A673 (cell line): ENCODE measurements at regions not wholly inside any gene's neighbourhood (a gene's known extent, or its start where the extent isn't known, plus 50 kb on each side); places are given as distances from the start of the nearest gene placed in this dataset.

Experiments
- BruUV-seq: library from RNA; stranded (reverse); fragments of 400-500 nt; replicated peaks from 2 replicates; lab custom pipeline; 2021; lab: Mats Ljungman, UMichigan
- CTCF ChIA-PET: fragments of 300-600 bp; sonication (Branson Sonifier 250); formaldehyde crosslinking; loops from one replicate; lab custom pipeline; 2022; ENCODE audit warnings: antibody characterized with exemption; lab: Charles Lee
- POLR2A ChIA-PET: fragments of 300-600 bp; sonication (Branson Sonifier 250); formaldehyde crosslinking; loops from one replicate; lab custom pipeline; 2022; ENCODE audit warnings: antibody characterized with exemption; ENCODE audit not compliant: low non-redundant PET; lab: Charles Lee
- DNase-seq: peaks from one replicate; pipeline ENCODE4 v3.0.0-alpha.2; 2015; ENCODE audit warnings: low spot score
- H3K27ac ChIP-seq: fragments of 200-600 bp; sonication (generic); 2 replicates; pipeline ENCODE4 v1.5.1; 2016; ENCODE audit warnings: mixed run types, low read depth, mild to moderate bottlenecking, mixed read lengths, antibody characterized with exemption, low read length; ENCODE audit not compliant: poor library complexity, severe bottlenecking
- H3K27me3 ChIP-seq: fragments of 200-600 bp; sonication (generic); replicated peaks from 2 replicates; pipeline ENCODE4 v1.6.1; 2017; ENCODE audit warnings: mixed run types, low read depth, mild to moderate bottlenecking, mixed read lengths, antibody characterized with exemption, low read length; ENCODE audit not compliant: insufficient read depth, poor library complexity
- H3K36me3 ChIP-seq: fragments of 200-600 bp; sonication (generic); 2 replicates; pipeline ENCODE4 v1.6.1; 2016; ENCODE audit warnings: mixed run types, mild to moderate bottlenecking, mixed read lengths, antibody characterized with exemption, low read length; ENCODE audit not compliant: insufficient read depth, poor library complexity, severe bottlenecking
- H3K4me1 ChIP-seq: fragments of 200-600 bp; sonication (generic); 2 replicates; pipeline ENCODE4 v1.6.1; 2017; ENCODE audit warnings: mixed run types, mild to moderate bottlenecking, mixed read lengths, antibody characterized with exemption, low read length; ENCODE audit not compliant: insufficient read depth, poor library complexity, severe bottlenecking
- H3K4me3 ChIP-seq: fragments of 200-600 bp; sonication (generic); 2 replicates; pipeline ENCODE4 v1.5.1; 2016; ENCODE audit warnings: low read depth, mixed run types, mild to moderate bottlenecking, mixed read lengths, low read length; ENCODE audit not compliant: poor library complexity, severe bottlenecking
- H3K9me3 ChIP-seq: fragments of 200-600 bp; sonication (generic); 2 replicates; pipeline ENCODE4 v1.6.1; 2016; ENCODE audit warnings: mixed run types, low read depth, mild to moderate bottlenecking, mixed read lengths, antibody characterized with exemption, low read length; ENCODE audit not compliant: poor library complexity, severe bottlenecking
- EZH2 ChIP-seq: fragments of 200-600 bp; sonication (generic); IDR thresholded peaks from 2 replicates; pipeline ENCODE4 v1.6.1; 2017; ENCODE audit warnings: borderline replicate concordance, low read depth, mild to moderate bottlenecking, mixed read lengths, antibody characterized with exemption, low read length; ENCODE audit not compliant: poor library complexity, severe bottlenecking
- intact Hi-C: fragments of 100-400 bp; cut with micrococcal nuclease; formaldehyde crosslinking; loops from one replicate; pipeline ENCODE4 v1.10.0; 2022; ENCODE audit not compliant: unreplicated experiment
- TF ChIP-seq, protein P1 (sequence below): fragments of 300-800, 200-600 bp; sonication (generic); conservative IDR thresholded peaks from 2 replicates; pipeline ENCODE4 v1.5.1; 2017; ENCODE audit warnings: low read depth, mild to moderate bottlenecking, antibody characterized with exemption, low read length, moderate library complexity, mixed read lengths

DNA sequence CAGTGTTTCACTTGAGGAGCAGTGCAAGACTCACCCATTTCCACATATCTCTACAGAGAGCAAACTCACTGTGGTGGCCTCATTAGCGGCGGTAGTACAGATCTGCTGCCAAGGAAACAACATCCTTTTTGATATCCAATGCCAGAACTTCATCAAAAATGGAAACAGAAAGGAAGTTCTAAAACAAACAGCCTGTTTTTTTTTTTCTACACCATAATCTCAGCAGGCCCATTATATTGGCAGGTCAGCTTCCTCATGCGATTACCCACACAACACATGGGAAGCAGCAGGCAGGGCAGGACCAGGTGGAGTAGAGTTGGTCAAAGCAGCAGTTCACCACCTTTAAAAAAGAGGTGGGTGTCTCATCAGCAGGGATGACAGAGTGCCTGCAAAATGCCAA, 678.9 kb upstream of the CELF4 start:
- Histone ChIP-seq H3K4me1 (no peaks in the 10 kb centered on the region), H3K4me3 (no peak overlapping the region), H3K27ac (no peak overlapping the region), H3K9me3 (peaks cover 3% of the 10 kb centered on the region), H3K27me3 (no peaks in the 10 kb centered on the region), H3K36me3 (no peaks in the 10 kb centered on the region)
- intact Hi-C loops: no loop called here
- TF ChIP-seq, protein P1, sequence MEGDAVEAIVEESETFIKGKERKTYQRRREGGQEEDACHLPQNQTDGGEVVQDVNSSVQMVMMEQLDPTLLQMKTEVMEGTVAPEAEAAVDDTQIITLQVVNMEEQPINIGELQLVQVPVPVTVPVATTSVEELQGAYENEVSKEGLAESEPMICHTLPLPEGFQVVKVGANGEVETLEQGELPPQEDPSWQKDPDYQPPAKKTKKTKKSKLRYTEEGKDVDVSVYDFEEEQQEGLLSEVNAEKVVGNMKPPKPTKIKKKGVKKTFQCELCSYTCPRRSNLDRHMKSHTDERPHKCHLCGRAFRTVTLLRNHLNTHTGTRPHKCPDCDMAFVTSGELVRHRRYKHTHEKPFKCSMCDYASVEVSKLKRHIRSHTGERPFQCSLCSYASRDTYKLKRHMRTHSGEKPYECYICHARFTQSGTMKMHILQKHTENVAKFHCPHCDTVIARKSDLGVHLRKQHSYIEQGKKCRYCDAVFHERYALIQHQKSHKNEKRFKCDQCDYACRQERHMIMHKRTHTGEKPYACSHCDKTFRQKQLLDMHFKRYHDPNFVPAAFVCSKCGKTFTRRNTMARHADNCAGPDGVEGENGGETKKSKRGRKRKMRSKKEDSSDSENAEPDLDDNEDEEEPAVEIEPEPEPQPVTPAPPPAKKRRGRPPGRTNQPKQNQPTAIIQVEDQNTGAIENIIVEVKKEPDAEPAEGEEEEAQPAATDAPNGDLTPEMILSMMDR: no peak
- TF ChIP-seq EZH2: no peak
- ChIA-PET POLR2A (no interaction called here), CTCF (no interaction called here)
- no TSS peak for BruUV-seq
- DNase-seq: no peak

DNA sequence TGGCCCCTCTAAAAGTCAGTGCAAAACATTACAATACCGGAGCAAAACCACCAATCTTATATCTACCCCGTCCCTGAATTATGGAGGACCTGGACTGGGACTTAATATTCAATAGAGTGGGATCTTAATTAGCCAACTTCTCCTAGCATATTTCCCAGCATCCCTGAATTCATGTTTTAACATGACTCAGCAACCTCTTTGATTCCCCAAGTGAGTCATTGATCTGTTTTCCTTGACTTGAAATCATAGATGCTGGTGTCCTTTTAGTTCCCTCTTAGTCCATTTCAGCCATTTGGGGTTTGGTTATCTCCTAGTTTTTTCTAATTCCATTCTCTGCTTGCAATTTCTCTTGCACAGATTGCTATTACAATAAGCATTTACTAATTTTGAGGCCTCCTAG, 677.7 kb upstream of the CELF4 start:
- POLR2A ChIA-PET: no interaction called here
- intact Hi-C loops: no loop called here
- BruUV-seq: no TSS peak
- Histone ChIP-seq H3K4me3 (no peak overlapping the region), H3K9me3 (peaks cover 3% of the 10 kb centered on the region), H3K36me3 (no peaks in the 10 kb centered on the region), H3K27me3 (no peaks in the 10 kb centered on the region), H3K27ac (no peak overlapping the region), H3K4me1 (no peaks in the 10 kb centered on the region)
- CTCF ChIA-PET: no interaction called here
- TF ChIP-seq, protein P1: no peak
- TF ChIP-seq EZH2: no peak
- DNase-seq: no peak

DNA sequence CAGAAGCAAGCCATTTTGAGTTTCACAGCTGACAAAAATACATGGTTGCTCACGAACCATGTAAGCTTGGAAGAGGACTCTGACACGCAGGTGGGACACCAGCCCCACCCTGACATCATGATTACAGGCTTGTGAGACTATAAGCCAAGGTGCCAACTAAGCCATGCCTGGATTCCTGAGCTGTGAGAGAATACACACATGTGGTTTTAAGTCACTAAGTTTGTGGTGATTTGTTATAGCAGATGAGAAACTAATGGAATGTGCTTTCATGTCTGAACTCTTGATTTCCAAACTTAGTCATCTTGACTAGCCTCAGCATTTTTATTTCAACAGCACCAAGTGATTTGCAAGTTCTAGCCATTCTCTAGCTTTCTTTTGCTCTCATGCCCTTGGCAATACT, 676.1 kb upstream of the CELF4 start:
- H3K27me3 ChIP-seq: no peaks in the 10 kb centered on the region
- no peak for DNase-seq
- no peak overlapping the region for H3K4me3 ChIP-seq
- H3K36me3 ChIP-seq: no peaks in the 10 kb centered on the region
- H3K4me1 ChIP-seq: no peaks in the 10 kb centered on the region
- BruUV-seq: no TSS peak
- POLR2A ChIA-PET: no interaction called here
- intact Hi-C loops: no loop called here
- TF ChIP-seq EZH2: no peak
- TF ChIP-seq, protein P1: no peak
- CTCF ChIA-PET: no interaction called here
- H3K9me3 ChIP-seq: peaks cover 3% of the 10 kb centered on the region
- no peak overlapping the region for H3K27ac ChIP-seq

DNA sequence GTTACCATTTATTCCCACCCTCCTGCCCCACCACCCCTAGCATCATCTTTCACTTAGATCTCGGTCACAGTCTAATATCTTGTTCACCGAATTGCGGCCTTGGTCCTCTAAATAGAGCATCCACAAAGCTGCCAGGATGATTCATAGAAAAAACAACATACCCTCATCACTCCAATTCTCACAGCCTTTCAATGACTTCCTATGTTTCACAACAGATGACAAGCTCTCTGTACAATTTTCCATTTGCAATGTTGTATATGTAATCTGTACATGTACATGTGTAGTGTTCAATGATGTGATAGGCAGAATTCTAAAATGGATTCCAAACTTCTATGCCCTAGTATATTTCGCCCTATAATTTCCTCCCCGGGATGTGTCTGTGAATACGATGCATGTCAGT, 675.6 kb upstream of the CELF4 start:
- ChIA-PET CTCF (no interaction called here), POLR2A (no interaction called here)

More for the DNA sequence above, 675.6 kb upstream of the CELF4 start:
- Histone ChIP-seq H3K36me3 (no peaks in the 10 kb centered on the region), H3K27me3 (no peaks in the 10 kb centered on the region), H3K9me3 (peaks cover 3% of the 10 kb centered on the region), H3K27ac (no peak overlapping the region), H3K4me1 (no peaks in the 10 kb centered on the region), H3K4me3 (no peak overlapping the region)
- intact Hi-C loops: no loop called here
- no peak for DNase-seq
- TF ChIP-seq, protein P1: no peak
- TF ChIP-seq EZH2: no peak
- no TSS peak for BruUV-seq
